ENCODE measurements at regions not wholly inside any gene's neighbourhood (a gene's known extent, or its start where the extent isn't known, plus 50 kb on each side); places are given as distances from the start of the nearest gene placed in this dataset.

DNA sequence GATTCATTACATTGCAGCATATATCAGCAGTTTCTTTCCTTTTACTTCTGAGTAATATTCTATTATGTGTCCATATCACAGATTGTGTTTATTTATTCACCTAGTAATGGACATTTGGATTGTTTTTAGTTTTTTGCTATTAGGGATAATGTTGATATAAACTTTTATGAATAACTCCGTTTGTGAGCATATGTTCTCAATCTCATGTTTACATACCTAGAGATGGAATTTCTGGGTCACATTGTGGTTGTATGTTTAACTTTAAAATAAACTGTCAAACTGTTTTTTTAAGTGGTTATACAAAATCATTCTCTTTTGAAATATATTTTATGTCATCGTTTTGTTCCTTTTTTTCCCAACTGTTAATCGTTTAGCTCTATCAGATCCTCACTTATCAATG is 311.6 kb downstream of the MMUT start:
- TF ChIP-seq, protein P1, sequence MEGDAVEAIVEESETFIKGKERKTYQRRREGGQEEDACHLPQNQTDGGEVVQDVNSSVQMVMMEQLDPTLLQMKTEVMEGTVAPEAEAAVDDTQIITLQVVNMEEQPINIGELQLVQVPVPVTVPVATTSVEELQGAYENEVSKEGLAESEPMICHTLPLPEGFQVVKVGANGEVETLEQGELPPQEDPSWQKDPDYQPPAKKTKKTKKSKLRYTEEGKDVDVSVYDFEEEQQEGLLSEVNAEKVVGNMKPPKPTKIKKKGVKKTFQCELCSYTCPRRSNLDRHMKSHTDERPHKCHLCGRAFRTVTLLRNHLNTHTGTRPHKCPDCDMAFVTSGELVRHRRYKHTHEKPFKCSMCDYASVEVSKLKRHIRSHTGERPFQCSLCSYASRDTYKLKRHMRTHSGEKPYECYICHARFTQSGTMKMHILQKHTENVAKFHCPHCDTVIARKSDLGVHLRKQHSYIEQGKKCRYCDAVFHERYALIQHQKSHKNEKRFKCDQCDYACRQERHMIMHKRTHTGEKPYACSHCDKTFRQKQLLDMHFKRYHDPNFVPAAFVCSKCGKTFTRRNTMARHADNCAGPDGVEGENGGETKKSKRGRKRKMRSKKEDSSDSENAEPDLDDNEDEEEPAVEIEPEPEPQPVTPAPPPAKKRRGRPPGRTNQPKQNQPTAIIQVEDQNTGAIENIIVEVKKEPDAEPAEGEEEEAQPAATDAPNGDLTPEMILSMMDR (IDR thresholded peaks at IDR 0.05): no peak
- no peak for TF ChIP-seq POLR2AphosphoS5 (IDR thresholded peaks at IDR 0.05)

All from prostate gland (tissue), 2 donors.